Suprapubic skin (tissue), 4 donors: ENCODE measurements at regions not wholly inside any gene's neighbourhood (a gene's known extent, or its start where the extent isn't known, plus 50 kb on each side); places are given as distances from the start of the nearest gene placed in this dataset.
A peak's percentile ranks its signal among the peaks of the same experiment; 100 is the strongest.

Experiments used
- DNase-seq, 2 donors: peaks; one replicate each; pipeline ENCODE4 v3.0.0-alpha.2; 2019; ENCODE audit warnings: low spot score in 2 of 2
- H3K27ac ChIP-seq: fragments of 200-600 bp; sonication (generic); one replicate; pipeline ENCODE4 v1.5.1; 2019
- H3K27me3 ChIP-seq: fragments of 200-600 bp; sonication (generic); one replicate; pipeline ENCODE4 v1.5.1; 2019
- H3K36me3 ChIP-seq: fragments of 200-600 bp; sonication (generic); one replicate; pipeline ENCODE4 v1.5.1; 2019
- H3K4me1 ChIP-seq: fragments of 200-600 bp; sonication (generic); one replicate; pipeline ENCODE4 v1.5.1; 2019
- H3K4me3 ChIP-seq: fragments of 200-600 bp; sonication (generic); one replicate; pipeline ENCODE4 v1.5.1; 2019; ENCODE audit warnings: mild to moderate bottlenecking
- H3K9me3 ChIP-seq: fragments of 200-600 bp; sonication (generic); one replicate; pipeline ENCODE4 v1.5.1; 2019
- EP300 ChIP-seq: sonication (generic); formaldehyde crosslinking; IDR thresholded peaks from one replicate; pipeline ENCODE4 v1.6.1; 2017; ENCODE audit warnings: antibody characterized with exemption
- POLR2A ChIP-seq, 2 donors: fragments of 450-650 bp; IDR thresholded peaks; one replicate each; pipeline ENCODE4 v1.6.1; 2017; ENCODE audit warnings: antibody characterized with exemption in 2 of 2, mild to moderate bottlenecking in 2 of 2, moderate library complexity in 2 of 2
- POLR2AphosphoS5 ChIP-seq, 3 donors: sonication (generic); formaldehyde crosslinking; IDR thresholded peaks; one replicate each; pipeline ENCODE4 v1.6.1; 2017; ENCODE audit warnings: antibody characterized with exemption in 3 of 3
- WGBS: methylation state at CpG from one replicate; pipeline ENCODE4 v1.1.5; 2018; 5-methylcytosine and 5-hydroxymethylcytosine counted together
- TF ChIP-seq, protein P1 (sequence below), 2 donors: fragments of 200-600 bp in 1 of 2; fragments of 450-650 bp in 1 of 2; sonication (generic) in 1 of 2; IDR thresholded peaks; one replicate each; pipeline ENCODE4 v1.5.1; 2016 to 2019; ENCODE audit warnings: antibody characterized with exemption in 2 of 2, mild to moderate bottlenecking in 1 of 2, moderate library complexity in 1 of 2

DNA sequence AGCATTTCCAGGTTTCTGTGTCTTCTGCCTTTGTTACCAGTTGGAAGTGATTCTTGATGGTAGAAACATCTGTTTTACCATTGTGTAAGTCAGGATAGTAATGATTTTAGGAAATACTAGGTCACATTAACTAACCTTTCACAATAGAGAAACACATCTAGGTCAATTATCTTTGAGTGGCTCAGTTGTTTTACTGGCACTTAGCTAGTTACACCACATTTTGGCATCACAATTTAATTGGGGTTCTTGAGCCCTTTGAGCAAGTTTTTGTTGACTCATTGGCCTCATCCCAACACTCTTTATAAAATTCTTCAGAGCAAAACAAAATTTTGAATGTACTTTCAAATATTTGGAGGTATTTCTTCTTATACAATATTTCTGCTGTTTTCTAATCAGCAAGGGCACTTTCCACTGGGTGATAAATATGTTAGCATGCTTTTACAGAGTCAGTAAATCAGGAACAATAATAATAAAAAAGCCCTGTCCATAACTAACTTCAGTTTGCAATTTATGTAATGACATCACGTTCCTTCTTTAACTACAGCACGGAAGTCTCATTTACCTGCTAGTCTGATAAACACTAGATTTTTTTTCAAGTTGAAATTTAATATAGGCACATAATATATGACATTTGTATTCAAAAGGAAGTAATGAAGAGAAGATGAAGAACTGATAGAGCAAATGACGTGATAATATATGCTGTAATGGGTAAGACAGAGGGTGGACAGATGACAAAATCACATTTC is 64.8 kb upstream of the GK2 start:
- no peak for DNase-seq
- WGBS, result 64% methylated on average over 3 of the region's 3 CpGs
- Histone ChIP-seq H3K4me3 (no peak overlapping the region), H3K9me3 (no peaks in the 10 kb centered on the region), H3K27me3 (no peaks in the 10 kb centered on the region), H3K27ac (peak overlapping the region; percentile 20), H3K4me1 (no peaks in the 10 kb centered on the region), H3K36me3 (no peaks in the 10 kb centered on the region)
- TF ChIP-seq POLR2A (IDR thresholded peaks at IDR 0.05), result no peak
- peak in 1 of 3 donors; percentile 51 for TF ChIP-seq POLR2AphosphoS5 (IDR thresholded peaks at IDR 0.05)

- Histone ChIP-seq H3K27me3 (no peaks in the 10 kb centered on the region), H3K36me3 (no peaks in the 10 kb centered on the region), H3K27ac (no peak overlapping the region), H3K4me3 (no peak overlapping the region), H3K9me3 (no peaks in the 10 kb centered on the region), H3K4me1 (no peaks in the 10 kb centered on the region)
- 65% methylated on average over 1 of the region's 1 CpG for WGBS
- no peak for TF ChIP-seq POLR2AphosphoS5 (IDR thresholded peaks at IDR 0.05)
- TF ChIP-seq, protein P1, sequence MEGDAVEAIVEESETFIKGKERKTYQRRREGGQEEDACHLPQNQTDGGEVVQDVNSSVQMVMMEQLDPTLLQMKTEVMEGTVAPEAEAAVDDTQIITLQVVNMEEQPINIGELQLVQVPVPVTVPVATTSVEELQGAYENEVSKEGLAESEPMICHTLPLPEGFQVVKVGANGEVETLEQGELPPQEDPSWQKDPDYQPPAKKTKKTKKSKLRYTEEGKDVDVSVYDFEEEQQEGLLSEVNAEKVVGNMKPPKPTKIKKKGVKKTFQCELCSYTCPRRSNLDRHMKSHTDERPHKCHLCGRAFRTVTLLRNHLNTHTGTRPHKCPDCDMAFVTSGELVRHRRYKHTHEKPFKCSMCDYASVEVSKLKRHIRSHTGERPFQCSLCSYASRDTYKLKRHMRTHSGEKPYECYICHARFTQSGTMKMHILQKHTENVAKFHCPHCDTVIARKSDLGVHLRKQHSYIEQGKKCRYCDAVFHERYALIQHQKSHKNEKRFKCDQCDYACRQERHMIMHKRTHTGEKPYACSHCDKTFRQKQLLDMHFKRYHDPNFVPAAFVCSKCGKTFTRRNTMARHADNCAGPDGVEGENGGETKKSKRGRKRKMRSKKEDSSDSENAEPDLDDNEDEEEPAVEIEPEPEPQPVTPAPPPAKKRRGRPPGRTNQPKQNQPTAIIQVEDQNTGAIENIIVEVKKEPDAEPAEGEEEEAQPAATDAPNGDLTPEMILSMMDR (IDR thresholded peaks at IDR 0.05), result no peak
- TF ChIP-seq POLR2A (IDR thresholded peaks at IDR 0.05), result no peak
- no peak for TF ChIP-seq EP300
- no peak for DNase-seq
Measured at GRCh38 chr4:79472036-79472435, 64.0 kb upstream of the GK2 start.

- TF ChIP-seq, protein P1 (IDR thresholded peaks at IDR 0.05), result no peak
- TF ChIP-seq POLR2AphosphoS5 (IDR thresholded peaks at IDR 0.05) (no peak), POLR2A (IDR thresholded peaks at IDR 0.05) (no peak)
- Histone ChIP-seq H3K4me1 (no peaks in the 10 kb centered on the region), H3K36me3 (no peaks in the 10 kb centered on the region), H3K4me3 (no peak overlapping the region), H3K27ac (no peak overlapping the region), H3K27me3 (no peaks in the 10 kb centered on the region), H3K9me3 (no peaks in the 10 kb centered on the region)
- DNase-seq, result no peak
Measured at GRCh38 chr4:79471309-79471708, 63.3 kb upstream of the GK2 start.

GRCh38 chr4:79467246-79467932 is 59.4 kb upstream of the GK2 start:
- no peak for DNase-seq
- no peak overlapping the region for H3K27ac ChIP-seq
- no peaks in the 10 kb centered on the region for H3K36me3 ChIP-seq
- no peaks in the 10 kb centered on the region for H3K4me1 ChIP-seq
- H3K27me3 ChIP-seq, result no peaks in the 10 kb centered on the region
- no peak overlapping the region for H3K4me3 ChIP-seq
- no peaks in the 10 kb centered on the region for H3K9me3 ChIP-seq
- TF ChIP-seq POLR2A (IDR thresholded peaks at IDR 0.05), result no peak
- TF ChIP-seq POLR2AphosphoS5 (IDR thresholded peaks at IDR 0.05), result no peak
- no peak for TF ChIP-seq EP300
- TF ChIP-seq, protein P1 (IDR thresholded peaks at IDR 0.05), result no peak

- no peak overlapping the region for H3K4me3 ChIP-seq
- H3K27ac ChIP-seq, result no peak overlapping the region
- no peak for DNase-seq
- H3K36me3 ChIP-seq, result no peaks in the 10 kb centered on the region
- 66% methylated on average over 1 of the region's 1 CpG for WGBS
- H3K27me3 ChIP-seq, result no peaks in the 10 kb centered on the region
- H3K9me3 ChIP-seq, result no peaks in the 10 kb centered on the region
- TF ChIP-seq POLR2AphosphoS5 (IDR thresholded peaks at IDR 0.05) (no peak), EP300 (no peak), POLR2A (IDR thresholded peaks at IDR 0.05) (no peak)
- TF ChIP-seq, protein P1 (IDR thresholded peaks at IDR 0.05), result no peak
- H3K4me1 ChIP-seq, result no peaks in the 10 kb centered on the region
Measured at GRCh38 chr4:79466621-79467020, 58.6 kb upstream of the GK2 start.
